ENCODE measurements at regions not wholly inside any gene's neighbourhood (a gene's known extent, or its start where the extent isn't known, plus 50 kb on each side); places are given as distances from the start of the nearest gene placed in this dataset.
A peak's percentile ranks its signal among the peaks of the same experiment; 100 is the strongest.

GRCh38 chr4:128525992-128526630 is 238.5 kb upstream of the PGRMC2 start:
- DNase-seq, result peak; percentile 5

DNA sequence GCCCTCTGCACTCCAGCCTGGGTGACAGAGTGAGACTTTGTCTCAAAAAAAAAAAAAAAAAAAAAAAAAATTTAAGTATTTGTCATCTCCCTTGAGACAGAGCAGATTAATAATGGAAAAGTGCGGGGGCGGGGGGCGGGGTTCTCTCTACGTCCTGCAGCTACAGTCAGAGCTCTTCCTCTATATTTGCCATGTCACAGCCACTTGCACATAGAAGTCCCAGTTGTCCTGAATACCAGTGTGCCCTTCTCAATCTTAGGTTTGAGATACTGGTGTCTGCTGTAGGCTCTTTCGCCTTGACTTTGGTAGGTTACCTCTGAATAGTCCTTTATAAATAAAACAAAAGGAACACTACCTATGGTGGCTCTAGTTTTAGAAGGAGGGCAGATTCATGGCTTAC is 237.8 kb upstream of the PGRMC2 start:
- peak; percentile 72 for DNase-seq

- DNase-seq, result peak; percentile 86
Observed at GRCh38 chr4:128524311-128524710, 236.7 kb upstream of the PGRMC2 start.

GRCh38 chr4:128521648-128522111 is 234.1 kb upstream of the PGRMC2 start:
- peak; percentile 78 for DNase-seq

- peak; percentile 57 for DNase-seq
Observed at GRCh38 chr4:128521156-128521555, 233.5 kb upstream of the PGRMC2 start.

GRCh38 chr4:128519163-128519830 is 231.7 kb upstream of the PGRMC2 start:
- peak; percentile 32 for DNase-seq

- DNase-seq, result peak; percentile 97
Observed at GRCh38 chr4:128517739-128518510, 230.3 kb upstream of the PGRMC2 start.

- peak; percentile 63 for DNase-seq
Observed at GRCh38 chr4:128517096-128517738, 229.6 kb upstream of the PGRMC2 start.

DNA sequence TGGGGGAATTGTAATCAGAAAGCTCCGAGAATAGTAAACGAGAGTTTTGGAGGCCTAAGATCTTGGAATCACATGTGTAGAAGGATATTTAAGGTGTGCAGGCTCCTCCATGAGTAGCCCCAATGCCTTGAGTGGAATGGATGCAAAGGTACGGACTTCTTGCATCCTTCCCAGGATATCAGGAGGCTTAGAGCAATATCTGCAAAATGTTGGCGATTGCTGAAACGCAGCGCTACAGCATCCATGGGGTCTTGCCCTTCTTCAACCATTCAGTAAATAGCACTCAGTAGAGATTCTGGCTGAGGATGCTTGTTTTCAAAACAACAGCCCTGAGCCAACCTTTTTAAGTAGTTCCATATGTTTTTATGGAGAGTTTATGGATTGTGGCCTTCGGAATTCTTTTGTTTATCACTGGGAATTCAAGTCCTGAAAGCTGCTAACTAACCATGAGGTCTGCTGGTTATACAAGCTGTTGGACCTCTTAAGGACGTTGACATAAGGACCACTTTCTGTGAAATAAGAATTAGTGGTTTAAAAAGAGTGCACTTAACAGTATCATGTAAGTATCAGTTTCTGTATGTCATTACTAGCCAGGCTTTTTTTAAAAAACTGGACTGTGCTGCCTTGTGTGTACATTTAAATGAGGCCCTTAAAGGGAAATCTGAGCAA is 228.8 kb upstream of the PGRMC2 start:
- DNase-seq, result peak; percentile 52

DNA sequence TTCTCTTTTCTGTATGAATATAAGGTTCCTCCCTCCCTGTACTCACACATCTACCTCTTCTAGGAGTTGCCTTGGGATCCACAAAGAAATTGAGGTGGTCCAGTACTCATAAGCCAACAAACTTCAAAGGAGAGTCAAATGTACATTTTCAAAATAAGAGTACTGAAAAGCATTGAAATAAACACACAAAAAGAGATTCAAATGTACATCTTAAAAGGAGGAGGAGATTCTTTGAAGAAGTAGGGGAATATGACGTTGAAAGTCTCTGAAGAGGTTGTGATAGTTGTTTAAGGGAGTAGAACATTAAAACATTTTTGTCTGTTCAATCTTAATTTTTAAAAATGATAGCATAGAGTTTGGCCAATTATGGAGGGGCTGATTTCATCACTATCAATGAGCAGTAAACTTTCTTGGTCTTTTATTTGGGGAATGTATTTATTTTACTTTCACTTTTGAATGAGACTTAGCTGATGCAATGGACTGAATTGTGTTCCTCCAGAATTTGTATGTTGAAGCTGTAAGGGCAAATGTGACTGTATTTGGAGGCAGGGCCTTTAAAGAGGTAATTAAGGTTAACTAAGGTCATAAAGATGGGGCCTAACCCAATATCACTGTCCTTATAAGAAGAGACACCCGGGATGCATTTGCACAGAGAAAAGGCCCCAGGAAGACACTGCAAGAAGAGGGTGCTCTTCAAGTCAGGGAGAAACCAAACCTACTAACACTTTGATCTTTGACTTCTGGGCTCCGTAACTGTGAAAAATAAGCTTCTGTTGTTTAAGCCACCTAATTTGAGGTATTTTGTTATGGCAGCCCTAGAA is 226.3 kb upstream of the PGRMC2 start:
- DNase-seq, result peak; percentile 53

- no peak for DNase-seq
Observed at GRCh38 chr4:128512767-128513322, 225.2 kb upstream of the PGRMC2 start.

GRCh38 chr4:128512161-128512560 is 224.5 kb upstream of the PGRMC2 start:
- DNase-seq, result peak; percentile 18

GRCh38 chr4:128510850-128511249 is 223.2 kb upstream of the PGRMC2 start:
- no peak for DNase-seq

- no peak for DNase-seq
Observed at GRCh38 chr4:128502818-128503527, 215.4 kb upstream of the PGRMC2 start.

GRCh38 chr4:128501239-128501638 is 213.6 kb upstream of the PGRMC2 start:
- no peak for DNase-seq

GRCh38 chr4:128488055-128488705 is 200.6 kb upstream of the PGRMC2 start:
- DNase-seq, result no peak

GRCh38 chr4:128484896-128485295 is 197.3 kb upstream of the PGRMC2 start:
- no peak for DNase-seq

GRCh38 chr4:128483816-128484215 is 196.2 kb upstream of the PGRMC2 start:
- DNase-seq, result peak; percentile 35

DNA sequence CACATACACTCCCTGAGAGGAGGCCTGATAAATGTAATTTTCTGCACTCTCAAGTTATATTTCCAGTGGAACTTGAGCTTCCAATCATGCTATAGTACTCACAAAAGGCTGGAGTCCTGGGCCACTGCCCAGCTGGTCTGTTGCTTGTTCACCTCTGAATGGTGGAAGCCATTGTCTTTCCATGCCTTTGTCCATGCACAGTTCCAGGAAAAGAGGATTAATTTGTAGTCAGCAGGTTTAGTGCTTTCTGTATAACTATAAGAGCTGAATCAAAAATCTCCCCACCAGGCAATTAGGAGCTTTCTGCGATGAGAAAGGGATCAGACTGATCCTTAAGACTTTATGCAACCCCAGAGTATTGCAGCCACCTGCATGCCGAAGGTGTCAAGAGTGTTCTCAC is 195.4 kb upstream of the PGRMC2 start:
- DNase-seq, result no peak

Data from fibroblast of skin of back (primary cell).